Activated T-helper 2 cell treated with anti-CD3 and anti-CD28 coated beads, Interferon-gamma antibody, Interleukin-2, Interleukin-4, amounts not matched to agents 10 μg/mL and 5 μg/mL and 100 μg/mL, durations not matched to agents 14 hours and 24 hours and 36 hours (primary cell): ENCODE measurements at regions not wholly inside any gene's neighbourhood (a gene's known extent, or its start where the extent isn't known, plus 50 kb on each side); places are given as distances from the start of the nearest gene placed in this dataset.

Source experiments
- DNase-seq: peaks from one replicate; pipeline ENCODE4 v3.0.0; 2021; ENCODE audit warnings: low spot score
- H3K27ac Mint-ChIP-seq: one replicate; pipeline ENCODE4 v1.8.0; 2021; ENCODE audit warnings: mixed read lengths
- H3K27me3 Mint-ChIP-seq: one replicate; pipeline ENCODE4 v1.8.0; 2021; ENCODE audit warnings: low read depth, mixed read lengths
- H3K36me3 Mint-ChIP-seq: one replicate; pipeline ENCODE4 v1.8.0; 2021; ENCODE audit warnings: low read depth, mixed read lengths
- H3K4me1 Mint-ChIP-seq: one replicate; pipeline ENCODE4 v1.8.0; 2021; ENCODE audit warnings: low read depth, mixed read lengths
- H3K4me3 Mint-ChIP-seq: one replicate; pipeline ENCODE4 v1.8.0; 2021; ENCODE audit warnings: low read depth, mild to moderate bottlenecking, moderate library complexity, mixed read lengths
- H3K9me3 Mint-ChIP-seq: one replicate; pipeline ENCODE4 v1.8.0; 2021; ENCODE audit warnings: mixed read lengths
- intact Hi-C: fragments of 100-400 bp; cut with micrococcal nuclease; formaldehyde crosslinking; loops from one replicate; pipeline ENCODE4 v1.15.1; 2023

DNA sequence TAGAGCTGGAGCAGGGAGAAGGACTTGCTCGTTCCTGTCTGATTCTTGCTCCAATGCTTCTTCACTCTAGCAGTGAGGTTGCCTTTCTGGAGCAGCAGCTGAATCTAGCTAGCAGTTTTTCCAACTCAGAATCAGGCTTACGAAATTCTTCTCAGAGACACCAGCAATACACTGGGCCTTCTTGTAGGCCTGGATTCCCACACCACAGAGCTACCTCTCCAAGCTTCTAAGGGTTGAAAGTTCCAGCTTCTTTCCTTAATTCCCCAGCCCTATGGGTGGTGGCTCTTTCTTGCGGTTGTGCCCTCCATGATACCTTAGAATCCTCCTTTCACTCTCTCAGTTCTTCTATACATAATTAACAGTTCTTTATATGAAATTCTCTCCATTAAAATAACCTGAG, 586.6 kb downstream of the INHBA start:
- Mint-ChIP-seq H3K27ac (no peak overlapping the region), H3K36me3 (no peaks in the 10 kb centered on the region), H3K4me1 (no peaks in the 10 kb centered on the region), H3K4me3 (no peak overlapping the region), H3K9me3 (peaks cover 10% of the 10 kb centered on the region), H3K27me3 (no peaks in the 10 kb centered on the region)
- intact Hi-C loops = no loop called here
- no peak for DNase-seq

DNA sequence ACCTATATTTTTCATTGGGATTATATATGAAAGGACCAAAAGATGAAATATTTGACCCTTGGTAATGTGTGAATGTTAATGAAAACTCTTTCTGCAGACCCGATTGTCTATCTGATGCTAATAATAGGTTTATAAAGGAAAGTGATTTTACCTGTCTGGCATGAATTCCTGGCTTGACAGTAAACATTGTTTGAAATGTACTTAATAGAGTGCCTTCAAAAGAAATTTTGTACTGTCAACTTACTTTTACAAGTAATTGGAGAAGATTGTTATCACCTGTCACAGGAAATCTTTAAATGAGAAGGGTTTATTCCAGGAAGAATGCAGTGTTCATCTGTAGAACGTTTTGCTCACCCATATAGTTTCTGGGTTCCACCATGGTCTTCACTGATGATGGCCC, 588.2 kb downstream of the INHBA start:
- no peaks in the 10 kb centered on the region for H3K27me3 Mint-ChIP-seq
- H3K4me1 Mint-ChIP-seq = no peaks in the 10 kb centered on the region
- no peak overlapping the region for H3K27ac Mint-ChIP-seq
- H3K4me3 Mint-ChIP-seq = no peak overlapping the region
- H3K36me3 Mint-ChIP-seq = no peaks in the 10 kb centered on the region
- peaks cover 4% of the 10 kb centered on the region for H3K9me3 Mint-ChIP-seq
- intact Hi-C loops = no loop called here
- DNase-seq = no peak

DNA sequence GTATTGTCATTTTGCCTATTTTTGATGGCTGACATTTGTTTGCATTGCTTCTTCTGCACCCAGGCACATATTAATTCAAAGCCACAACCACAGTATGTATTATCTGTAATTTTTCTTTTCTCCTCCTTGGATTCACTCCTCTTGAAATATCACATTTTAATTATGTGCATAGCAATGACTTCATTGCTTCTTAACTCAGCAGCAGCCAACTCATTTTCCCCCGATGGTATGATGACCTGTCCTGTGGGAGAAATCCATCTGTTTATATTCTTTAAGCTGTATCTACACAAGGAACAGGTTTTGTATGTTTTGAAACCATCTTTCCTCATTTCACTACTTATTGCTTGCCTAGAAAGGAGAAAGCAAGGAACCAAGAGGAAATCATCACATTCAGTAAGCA, 588.8 kb downstream of the INHBA start:
- H3K27ac Mint-ChIP-seq = no peak overlapping the region
- no peaks in the 10 kb centered on the region for H3K27me3 Mint-ChIP-seq
- H3K4me3 Mint-ChIP-seq = no peak overlapping the region
- peaks cover 4% of the 10 kb centered on the region for H3K9me3 Mint-ChIP-seq
- intact Hi-C loops = no loop called here
- DNase-seq = no peak
- H3K4me1 Mint-ChIP-seq = no peaks in the 10 kb centered on the region
- H3K36me3 Mint-ChIP-seq = no peaks in the 10 kb centered on the region

DNA sequence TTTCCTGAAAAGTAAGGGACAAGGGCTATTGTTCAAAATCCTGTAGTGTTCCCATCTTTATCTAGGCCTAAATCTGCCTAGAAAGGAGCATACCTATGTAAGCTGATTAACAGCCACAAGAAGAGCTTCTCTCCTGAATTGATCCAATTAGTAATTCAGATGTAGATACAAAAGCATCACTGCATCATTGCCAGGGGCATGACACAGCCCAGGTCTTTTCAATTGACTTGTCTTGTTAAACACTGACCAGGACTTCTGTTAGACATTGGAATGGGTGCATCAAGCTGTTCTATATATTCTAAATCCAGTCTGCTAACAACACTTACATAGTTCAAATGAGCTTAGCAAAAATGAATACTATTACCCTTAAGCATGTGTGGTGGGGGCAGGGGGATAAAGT, 589.2 kb downstream of the INHBA start:
- H3K9me3 Mint-ChIP-seq = peaks cover 4% of the 10 kb centered on the region
- H3K27ac Mint-ChIP-seq = no peak overlapping the region

DNA sequence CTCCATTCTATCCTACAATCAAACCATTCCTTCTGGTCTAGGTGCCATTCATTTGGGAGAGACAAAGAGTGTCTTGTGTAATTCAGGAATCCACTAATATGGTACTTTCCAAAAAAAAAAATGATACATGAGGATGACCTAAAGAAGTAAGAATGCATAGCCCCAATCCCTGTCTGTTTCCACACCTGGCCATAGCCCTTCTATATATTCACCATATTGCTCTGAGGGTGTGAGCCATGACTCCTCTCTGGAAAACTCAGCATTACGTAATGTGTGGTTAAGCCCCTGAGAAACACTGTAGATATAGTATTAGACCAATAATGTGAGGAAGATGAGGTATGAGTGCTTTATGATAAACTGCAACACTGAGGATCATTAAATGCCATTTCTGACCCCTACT, 592.7 kb downstream of the INHBA start:
- H3K36me3 Mint-ChIP-seq = no peaks in the 10 kb centered on the region
- H3K4me3 Mint-ChIP-seq = no peak overlapping the region
- H3K4me1 Mint-ChIP-seq = no peaks in the 10 kb centered on the region
- H3K27ac Mint-ChIP-seq = no peak overlapping the region
- H3K27me3 Mint-ChIP-seq = no peaks in the 10 kb centered on the region
- no peak for DNase-seq
- H3K9me3 Mint-ChIP-seq = peaks cover 8% of the 10 kb centered on the region
- intact Hi-C loops = no loop called here

More for the DNA sequence above, 589.2 kb downstream of the INHBA start:
- H3K27me3 Mint-ChIP-seq = no peaks in the 10 kb centered on the region
- DNase-seq = no peak
- no peaks in the 10 kb centered on the region for H3K36me3 Mint-ChIP-seq
- H3K4me1 Mint-ChIP-seq = no peaks in the 10 kb centered on the region
- intact Hi-C loops = no loop called here
- H3K4me3 Mint-ChIP-seq = no peak overlapping the region

DNA sequence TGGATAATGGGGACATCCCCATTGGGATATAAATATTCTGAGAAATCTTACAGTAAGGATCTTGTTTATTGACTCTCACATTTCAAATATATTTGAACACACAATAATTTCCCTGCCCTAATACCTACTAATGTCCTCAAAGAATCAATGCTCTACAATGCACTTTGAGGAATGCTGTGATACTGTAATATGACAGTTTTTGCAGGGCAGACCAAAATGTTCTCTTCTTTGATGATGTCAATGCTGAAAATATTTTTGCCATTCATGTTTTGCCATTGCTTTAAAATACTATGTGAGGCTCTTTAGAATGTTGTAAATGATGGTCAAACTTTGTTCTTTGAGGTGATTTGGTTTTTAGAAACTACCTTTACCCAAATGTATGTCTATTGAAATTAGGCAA, 594.1 kb downstream of the INHBA start:
- Mint-ChIP-seq H3K27me3 (no peaks in the 10 kb centered on the region), H3K27ac (no peak overlapping the region), H3K9me3 (peaks cover 8% of the 10 kb centered on the region), H3K4me3 (no peak overlapping the region), H3K4me1 (no peaks in the 10 kb centered on the region), H3K36me3 (no peaks in the 10 kb centered on the region)
- DNase-seq = no peak
- intact Hi-C loops = no loop called here

DNA sequence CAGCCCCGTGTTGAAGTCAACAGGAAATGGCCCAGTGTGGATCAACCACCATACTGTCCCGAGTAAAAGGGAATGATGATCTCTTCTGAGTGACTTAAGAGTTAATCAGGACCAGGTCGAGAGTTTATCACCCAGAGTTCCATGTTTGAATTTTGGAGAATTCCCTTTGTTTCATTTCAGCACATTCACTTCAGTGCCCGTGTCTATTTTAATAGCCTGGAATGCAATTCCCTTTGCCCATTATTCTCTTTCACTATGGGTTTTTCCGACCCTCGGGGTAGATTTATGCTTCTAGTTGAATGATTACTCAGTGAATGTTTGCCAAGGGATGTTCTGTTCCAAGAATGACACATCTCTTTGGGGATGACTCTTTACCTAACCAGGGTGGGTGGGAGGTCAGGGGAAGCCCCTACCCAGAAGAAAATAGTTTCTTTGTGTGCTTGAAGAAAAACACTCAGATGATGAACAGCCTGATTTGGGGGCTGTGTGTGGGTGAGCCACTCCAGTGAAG, 594.9 kb downstream of the INHBA start:
- H3K9me3 Mint-ChIP-seq = peaks cover 8% of the 10 kb centered on the region
- no peak overlapping the region for H3K27ac Mint-ChIP-seq
- no peaks in the 10 kb centered on the region for H3K27me3 Mint-ChIP-seq
- H3K4me1 Mint-ChIP-seq = no peaks in the 10 kb centered on the region
- no peaks in the 10 kb centered on the region for H3K36me3 Mint-ChIP-seq
- DNase-seq = no peak
- intact Hi-C loops = no loop called here
- no peak overlapping the region for H3K4me3 Mint-ChIP-seq

DNA sequence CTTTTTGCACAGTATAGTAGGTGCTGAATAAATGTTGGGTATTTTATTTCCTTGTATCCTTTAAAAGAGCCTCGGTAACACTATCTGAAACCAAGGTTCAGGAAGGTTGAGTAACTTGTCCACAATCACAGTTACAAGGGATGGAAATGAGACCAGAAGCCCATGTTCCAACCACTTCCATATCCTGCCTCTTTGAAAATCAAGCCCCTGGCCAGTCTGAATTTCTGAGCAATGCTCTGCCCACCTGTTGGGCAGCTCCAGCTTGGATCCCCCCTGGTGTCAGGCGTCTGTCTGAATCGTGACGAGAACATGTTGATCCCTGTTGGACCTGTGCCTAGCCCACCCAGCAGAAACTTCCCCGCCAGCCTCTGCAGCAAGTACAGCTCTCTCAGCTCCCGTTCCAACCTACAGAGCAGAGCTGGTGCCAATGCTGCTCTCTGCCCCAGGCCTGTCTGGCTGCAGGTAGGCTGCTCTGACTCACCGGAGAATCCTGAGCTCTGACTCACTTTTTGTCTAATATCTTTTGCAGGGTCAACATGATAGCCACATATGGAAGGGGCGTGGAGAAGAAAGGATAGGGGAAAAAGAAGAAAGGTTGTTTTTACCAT, 595.5 kb downstream of the INHBA start:
- H3K9me3 Mint-ChIP-seq = peaks cover 8% of the 10 kb centered on the region
- H3K4me3 Mint-ChIP-seq = no peak overlapping the region
- no peak overlapping the region for H3K27ac Mint-ChIP-seq
- no peaks in the 10 kb centered on the region for H3K4me1 Mint-ChIP-seq
- no peaks in the 10 kb centered on the region for H3K36me3 Mint-ChIP-seq
- intact Hi-C loops = no loop called here
- DNase-seq = no peak
- no peaks in the 10 kb centered on the region for H3K27me3 Mint-ChIP-seq

DNA sequence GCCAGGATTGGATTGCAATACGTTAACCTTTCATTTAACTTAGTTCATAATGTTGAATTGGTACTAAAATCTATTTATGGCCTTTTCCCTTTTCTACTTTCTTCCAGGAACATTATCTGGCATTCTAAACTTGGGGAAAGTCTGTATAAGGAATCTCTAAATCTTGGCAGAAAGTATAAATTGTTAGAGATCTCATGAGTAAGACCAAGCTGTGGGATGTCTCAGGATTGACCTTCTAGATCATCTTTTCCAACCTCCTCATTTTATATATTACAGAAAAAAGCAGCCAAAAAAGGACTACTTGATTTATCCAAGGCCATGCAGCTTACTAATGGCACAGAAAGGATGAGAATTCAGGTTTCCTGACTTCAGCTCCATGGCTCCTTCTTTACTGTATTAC, 598.3 kb downstream of the INHBA start:
- Mint-ChIP-seq H3K27ac (no peak overlapping the region), H3K9me3 (peaks cover 8% of the 10 kb centered on the region), H3K4me3 (no peak overlapping the region), H3K27me3 (no peaks in the 10 kb centered on the region), H3K4me1 (no peaks in the 10 kb centered on the region), H3K36me3 (no peaks in the 10 kb centered on the region)
- DNase-seq = no peak
- intact Hi-C loops = no loop called here

DNA sequence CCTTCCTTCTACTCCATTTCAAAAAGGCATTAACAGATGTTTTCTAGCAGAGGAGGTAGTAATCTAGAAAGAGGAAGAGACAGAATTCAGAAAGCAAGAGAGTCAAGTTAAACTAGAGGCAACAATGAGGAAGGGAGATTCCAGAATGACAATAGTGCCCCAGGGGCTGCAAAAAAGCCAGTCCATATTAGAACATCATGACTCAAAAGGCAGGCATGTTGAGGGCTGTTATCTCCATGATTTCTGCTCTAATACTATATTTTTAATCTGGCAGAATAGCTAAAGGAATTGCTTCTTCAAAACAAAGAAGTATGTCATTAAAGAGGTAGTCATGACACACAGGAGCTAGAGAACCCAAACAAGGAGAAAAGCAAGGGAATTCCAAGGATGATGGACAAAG, 599.6 kb downstream of the INHBA start:
- H3K4me3 Mint-ChIP-seq = no peak overlapping the region
- no peaks in the 10 kb centered on the region for H3K27me3 Mint-ChIP-seq
- no peak overlapping the region for H3K27ac Mint-ChIP-seq
- H3K9me3 Mint-ChIP-seq = peaks cover 10% of the 10 kb centered on the region
- no peak for DNase-seq
- intact Hi-C loops = no loop called here
- no peaks in the 10 kb centered on the region for H3K36me3 Mint-ChIP-seq
- no peaks in the 10 kb centered on the region for H3K4me1 Mint-ChIP-seq

DNA sequence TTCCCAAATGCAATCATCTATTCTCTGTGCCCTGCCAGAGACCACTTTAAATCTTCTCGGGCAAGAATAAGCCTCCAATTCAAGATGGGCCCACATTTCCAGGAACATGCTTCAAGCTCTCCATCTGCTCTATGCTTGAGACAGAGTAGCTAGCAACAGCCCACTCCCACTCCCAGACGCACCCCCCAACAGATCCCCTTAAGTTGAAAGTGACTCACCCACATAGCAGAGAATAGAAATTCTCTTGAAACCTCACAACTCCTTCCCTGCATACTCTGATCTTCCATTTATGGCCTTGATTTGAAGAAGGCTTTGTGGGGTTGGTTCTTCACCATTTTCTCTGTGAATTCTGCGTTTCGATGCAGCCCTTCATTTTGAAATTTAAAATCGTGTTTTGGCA, 604.0 kb downstream of the INHBA start:
- no peak for DNase-seq
- intact Hi-C loops = no loop called here
- no peaks in the 10 kb centered on the region for H3K4me1 Mint-ChIP-seq
- peaks cover 6% of the 10 kb centered on the region for H3K9me3 Mint-ChIP-seq
- no peak overlapping the region for H3K27ac Mint-ChIP-seq
- H3K27me3 Mint-ChIP-seq = no peaks in the 10 kb centered on the region
- no peaks in the 10 kb centered on the region for H3K36me3 Mint-ChIP-seq
- no peak overlapping the region for H3K4me3 Mint-ChIP-seq

DNA sequence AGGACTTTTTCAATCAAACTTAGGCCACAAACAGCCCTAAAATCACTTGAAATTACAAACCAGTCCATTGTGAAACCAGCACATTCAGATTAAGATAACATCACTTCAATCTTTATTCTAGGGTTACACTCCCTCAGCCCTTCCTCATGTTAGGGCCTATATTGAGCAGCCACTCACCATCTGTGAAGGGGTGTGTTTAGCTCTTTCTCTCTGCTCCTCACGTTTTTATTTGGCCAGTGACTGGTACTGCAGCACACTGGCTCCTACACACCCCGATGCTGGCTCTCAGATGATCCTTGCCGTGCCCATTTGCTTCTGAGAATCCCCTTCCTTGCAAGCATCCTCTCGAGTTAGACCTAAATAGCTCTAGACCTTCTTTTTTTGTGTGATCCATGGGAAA, 604.5 kb downstream of the INHBA start:
- Mint-ChIP-seq H3K4me3 (no peak overlapping the region), H3K36me3 (no peaks in the 10 kb centered on the region), H3K27ac (no peak overlapping the region), H3K4me1 (no peaks in the 10 kb centered on the region), H3K9me3 (peaks cover 6% of the 10 kb centered on the region), H3K27me3 (no peaks in the 10 kb centered on the region)
- no peak for DNase-seq
- intact Hi-C loops = no loop called here

DNA sequence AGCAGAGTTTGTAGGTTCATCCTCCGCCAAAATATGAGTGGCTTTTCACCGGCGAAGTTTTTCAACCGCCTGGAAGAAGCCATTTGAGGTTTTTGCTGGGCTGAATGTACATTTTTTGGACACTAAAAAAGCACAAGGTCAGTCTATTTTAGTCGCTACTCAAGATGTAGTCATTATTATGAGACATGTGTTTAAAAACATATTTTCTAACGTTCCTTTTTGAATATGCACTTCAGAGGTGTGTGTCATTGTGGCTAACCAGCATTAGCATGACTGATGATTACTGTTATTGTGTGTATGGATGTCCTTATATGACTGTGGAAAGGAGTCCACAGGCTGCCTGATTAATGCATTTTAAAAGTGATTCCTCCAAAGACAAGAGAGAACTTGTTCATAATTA, 605.4 kb downstream of the INHBA start:
- Mint-ChIP-seq H3K4me3 (no peak overlapping the region), H3K9me3 (peaks cover 6% of the 10 kb centered on the region), H3K27ac (no peak overlapping the region), H3K27me3 (no peaks in the 10 kb centered on the region), H3K4me1 (no peaks in the 10 kb centered on the region), H3K36me3 (no peaks in the 10 kb centered on the region)
- intact Hi-C loops = no loop called here
- no peak for DNase-seq

DNA sequence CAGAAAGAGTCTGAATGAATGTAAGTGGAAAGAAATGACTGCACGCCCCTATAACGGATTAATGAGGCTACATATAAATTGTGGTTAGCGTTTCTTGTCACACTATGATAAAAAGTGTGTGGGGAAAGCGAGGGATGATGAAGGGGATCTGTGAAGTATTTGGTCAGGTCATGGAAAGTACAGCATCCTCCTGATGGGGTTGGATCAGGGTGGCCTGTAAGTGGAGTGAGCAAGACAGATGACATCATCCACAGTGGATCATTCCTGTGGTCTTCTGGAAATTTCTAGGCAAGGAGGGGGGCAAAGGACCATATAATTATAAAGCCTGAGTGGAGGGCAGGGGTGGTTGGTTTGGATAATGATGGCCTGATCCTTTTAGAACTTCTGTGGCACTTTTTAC, 606.0 kb downstream of the INHBA start:
- no peaks in the 10 kb centered on the region for H3K27me3 Mint-ChIP-seq
- no peaks in the 10 kb centered on the region for H3K4me1 Mint-ChIP-seq
- H3K4me3 Mint-ChIP-seq = no peak overlapping the region
- H3K9me3 Mint-ChIP-seq = peaks cover 6% of the 10 kb centered on the region
- no peaks in the 10 kb centered on the region for H3K36me3 Mint-ChIP-seq
- no peak for DNase-seq
- intact Hi-C loops = no loop called here
- H3K27ac Mint-ChIP-seq = no peak overlapping the region
